Skeletal muscle satellite cell (primary cell): ENCODE measurements at regions not wholly inside any gene's neighbourhood (a gene's known extent, or its start where the extent isn't known, plus 50 kb on each side); places are given as distances from the start of the nearest gene placed in this dataset.

ENCODE experiments used
- H3K27me3 ChIP-seq: 2 replicates; pipeline ENCODE4 v1.7.0; 2013; ENCODE audit warnings: low read length; ENCODE audit not compliant: control insufficient read depth, insufficient read depth
- H3K36me3 ChIP-seq: 2 replicates; pipeline ENCODE4 v1.7.0; 2013; ENCODE audit warnings: mild to moderate bottlenecking, control low read depth, low read length; ENCODE audit not compliant: insufficient read depth
- H3K4me1 ChIP-seq: 2 replicates; pipeline ENCODE4 v1.7.0; 2013; ENCODE audit warnings: low read length; ENCODE audit not compliant: control insufficient read depth, insufficient read depth
- H3K4me2 ChIP-seq: 2 replicates; pipeline ENCODE4 v1.7.0; 2013; ENCODE audit warnings: mild to moderate bottlenecking, low read length
- H3K4me3 ChIP-seq: 2 replicates; pipeline ENCODE4 v1.7.0; 2013; ENCODE audit warnings: low read length
- H3K9ac ChIP-seq: 2 replicates; pipeline ENCODE4 v1.7.0; 2013; ENCODE audit warnings: mild to moderate bottlenecking, low read depth, low read length, moderate library complexity
- H3K9me3 ChIP-seq: replicated peaks from 2 replicates; pipeline ENCODE4 v1.7.0; 2013; ENCODE audit warnings: mild to moderate bottlenecking, control low read depth, low read length

DNA sequence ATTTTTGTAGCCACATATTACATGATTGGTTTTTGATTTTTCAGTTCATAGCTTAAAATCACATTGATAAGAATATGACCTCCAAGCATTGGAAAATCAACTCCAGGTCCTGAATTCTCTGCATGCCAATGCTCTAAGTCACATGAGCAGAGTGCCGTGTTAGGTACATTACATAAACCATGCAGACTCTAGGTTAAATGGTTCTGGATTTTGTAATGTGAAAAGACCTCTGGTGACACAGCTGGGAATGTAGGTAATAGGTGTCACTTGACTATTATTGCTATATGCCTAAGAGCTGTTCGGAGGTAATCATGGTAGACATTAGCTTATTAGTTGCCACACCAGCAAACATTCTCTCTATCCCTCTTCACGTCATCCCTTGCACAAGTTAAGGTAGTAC lies 231.1 kb upstream of the SALL1 start:
- Histone ChIP-seq H3K4me2 (no peak overlapping the region), H3K4me1 (no peaks in the 10 kb centered on the region), H3K9ac (no peak overlapping the region), H3K36me3 (no peaks in the 10 kb centered on the region), H3K27me3 (peaks cover 3% of the 10 kb centered on the region), H3K4me3 (no peak overlapping the region), H3K9me3 (no peaks in the 10 kb centered on the region)

DNA sequence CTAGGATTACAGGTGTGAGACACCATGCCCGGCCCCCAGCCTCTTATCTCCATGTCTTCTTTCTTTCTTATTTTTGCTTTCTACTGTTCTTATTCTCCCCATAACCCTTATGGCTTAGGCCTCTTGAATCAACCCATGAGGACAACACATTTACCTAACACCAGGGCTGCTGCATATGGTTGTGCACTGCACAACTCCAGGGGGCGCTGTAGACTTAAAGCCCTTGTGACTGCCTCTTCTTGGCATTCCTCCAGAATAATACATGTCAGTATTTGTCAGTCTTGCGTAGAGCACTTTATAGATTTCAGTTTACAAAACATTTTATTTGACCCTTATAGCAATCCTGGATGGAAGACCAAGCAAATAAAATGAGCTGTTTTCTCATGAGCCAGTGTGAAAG lies 225.0 kb upstream of the SALL1 start:
- Histone ChIP-seq H3K4me1 (no peaks in the 10 kb centered on the region), H3K36me3 (no peaks in the 10 kb centered on the region), H3K27me3 (peaks cover 3% of the 10 kb centered on the region), H3K9ac (no peak overlapping the region), H3K4me2 (no peak overlapping the region), H3K4me3 (no peak overlapping the region), H3K9me3 (no peaks in the 10 kb centered on the region)

DNA sequence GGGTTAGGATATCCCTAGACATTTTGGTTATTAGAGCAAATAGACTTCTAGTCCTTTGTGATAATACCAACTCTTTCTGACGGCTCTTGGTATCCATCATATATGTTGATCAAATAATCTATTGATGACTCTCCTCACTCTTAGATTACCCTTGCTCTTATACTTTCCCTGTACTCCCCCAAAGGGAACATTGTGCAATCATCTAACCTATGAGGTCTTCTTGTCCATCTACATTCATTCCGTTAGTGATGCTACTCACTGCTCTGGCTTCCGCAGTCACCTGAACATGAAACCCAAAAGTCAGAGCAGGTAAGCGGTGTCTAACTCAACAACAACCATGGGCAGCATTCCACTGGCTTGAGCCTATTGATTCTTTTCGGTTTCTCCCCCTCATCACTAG lies 223.7 kb upstream of the SALL1 start:
- Histone ChIP-seq H3K4me2 (no peak overlapping the region), H3K9ac (no peak overlapping the region), H3K4me1 (no peaks in the 10 kb centered on the region)

GRCh38 chr16:51374346-51374745 lies 223.3 kb upstream of the SALL1 start:
- no peak overlapping the region for H3K9ac ChIP-seq
- no peaks in the 10 kb centered on the region for H3K4me1 ChIP-seq
- H3K4me3 ChIP-seq: no peak overlapping the region
- peaks cover 3% of the 10 kb centered on the region for H3K27me3 ChIP-seq
- H3K4me2 ChIP-seq: no peak overlapping the region
- no peaks in the 10 kb centered on the region for H3K36me3 ChIP-seq
- no peaks in the 10 kb centered on the region for H3K9me3 ChIP-seq

More for the DNA sequence above, 223.7 kb upstream of the SALL1 start:
- no peaks in the 10 kb centered on the region for H3K9me3 ChIP-seq
- H3K36me3 ChIP-seq: no peaks in the 10 kb centered on the region
- peaks cover 3% of the 10 kb centered on the region for H3K27me3 ChIP-seq
- no peak overlapping the region for H3K4me3 ChIP-seq

- Histone ChIP-seq H3K4me2 (no peak overlapping the region), H3K36me3 (no peaks in the 10 kb centered on the region), H3K4me1 (no peaks in the 10 kb centered on the region), H3K9me3 (no peaks in the 10 kb centered on the region), H3K9ac (no peak overlapping the region), H3K4me3 (no peak overlapping the region), H3K27me3 (no peaks in the 10 kb centered on the region)
Observed at GRCh38 chr16:51365715-51366114, 214.6 kb upstream of the SALL1 start.

- H3K9me3 ChIP-seq: no peaks in the 10 kb centered on the region
- no peaks in the 10 kb centered on the region for H3K27me3 ChIP-seq
- no peak overlapping the region for H3K4me2 ChIP-seq
- H3K4me1 ChIP-seq: no peaks in the 10 kb centered on the region
- H3K4me3 ChIP-seq: no peak overlapping the region
- no peak overlapping the region for H3K9ac ChIP-seq
- no peaks in the 10 kb centered on the region for H3K36me3 ChIP-seq
Observed at GRCh38 chr16:51359141-51359955, 208.3 kb upstream of the SALL1 start.

DNA sequence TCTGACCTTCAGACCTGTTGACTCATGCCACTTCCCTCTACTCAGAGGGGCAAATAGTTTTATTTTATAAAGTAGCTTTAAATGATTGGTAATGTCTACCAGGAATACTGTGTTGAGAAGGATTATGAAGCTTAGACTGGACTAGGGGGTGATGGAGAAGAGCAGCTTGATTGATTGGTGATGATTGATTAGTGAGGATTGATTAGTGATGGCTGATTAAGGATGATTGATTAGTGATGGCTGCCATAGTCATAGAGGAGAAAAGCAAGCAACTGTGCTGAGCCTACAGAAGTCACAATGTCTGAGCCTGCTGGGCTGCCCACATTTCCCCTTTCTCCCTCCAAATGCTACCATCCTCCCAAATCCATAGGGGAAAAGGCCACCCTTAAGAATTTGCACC lies 206.8 kb upstream of the SALL1 start:
- no peaks in the 10 kb centered on the region for H3K27me3 ChIP-seq
- no peak overlapping the region for H3K4me3 ChIP-seq
- H3K9me3 ChIP-seq: no peaks in the 10 kb centered on the region
- H3K4me1 ChIP-seq: no peaks in the 10 kb centered on the region
- no peak overlapping the region for H3K4me2 ChIP-seq
- no peak overlapping the region for H3K9ac ChIP-seq
- no peaks in the 10 kb centered on the region for H3K36me3 ChIP-seq

GRCh38 chr16:51355875-51356274 lies 204.8 kb upstream of the SALL1 start:
- no peaks in the 10 kb centered on the region for H3K4me1 ChIP-seq
- H3K27me3 ChIP-seq: no peaks in the 10 kb centered on the region
- H3K4me2 ChIP-seq: no peak overlapping the region
- H3K36me3 ChIP-seq: no peaks in the 10 kb centered on the region
- no peak overlapping the region for H3K9ac ChIP-seq
- no peaks in the 10 kb centered on the region for H3K9me3 ChIP-seq
- no peak overlapping the region for H3K4me3 ChIP-seq

DNA sequence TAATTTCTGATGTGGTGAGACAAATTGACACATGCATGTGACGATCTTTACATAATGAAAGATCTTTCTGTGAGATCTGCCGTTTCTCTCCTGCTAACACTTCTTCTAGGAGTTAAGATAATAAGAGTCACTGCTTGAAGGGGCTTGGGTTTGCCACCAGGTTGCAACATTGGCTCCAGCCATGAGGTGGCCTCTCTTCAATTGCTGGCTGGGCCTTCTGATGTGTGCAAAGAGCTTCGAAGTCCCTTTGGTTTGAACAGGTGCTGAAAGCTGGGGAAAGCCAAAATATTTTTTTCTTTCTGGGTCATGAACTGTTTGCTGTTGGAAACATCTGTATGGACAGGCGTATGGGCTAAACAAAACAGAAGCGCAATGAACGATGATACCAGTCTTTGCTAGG lies 204.1 kb upstream of the SALL1 start:
- no peaks in the 10 kb centered on the region for H3K36me3 ChIP-seq
- H3K4me1 ChIP-seq: no peaks in the 10 kb centered on the region
- no peaks in the 10 kb centered on the region for H3K9me3 ChIP-seq
- no peak overlapping the region for H3K4me2 ChIP-seq
- no peak overlapping the region for H3K9ac ChIP-seq
- H3K4me3 ChIP-seq: no peak overlapping the region
- no peaks in the 10 kb centered on the region for H3K27me3 ChIP-seq

DNA sequence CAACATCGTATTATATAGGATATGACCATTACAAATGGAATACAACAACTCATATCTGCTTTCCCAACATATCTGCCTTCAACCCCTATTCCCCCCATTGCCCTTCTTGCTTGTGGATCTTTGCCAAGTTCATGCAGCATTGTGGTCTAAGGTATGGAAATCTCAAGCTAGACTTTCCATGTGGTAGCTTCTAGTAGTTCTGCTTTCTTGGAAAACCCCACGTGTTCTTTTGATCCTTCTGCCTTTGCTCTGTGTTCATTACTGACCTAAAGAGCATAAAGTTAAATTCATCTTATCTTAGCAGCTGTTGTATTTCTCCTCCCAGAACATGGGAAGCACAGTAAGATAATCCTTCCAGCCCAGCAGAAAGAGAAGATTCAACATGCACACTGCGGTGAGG lies 202.0 kb upstream of the SALL1 start:
- H3K27me3 ChIP-seq: no peaks in the 10 kb centered on the region

DNA sequence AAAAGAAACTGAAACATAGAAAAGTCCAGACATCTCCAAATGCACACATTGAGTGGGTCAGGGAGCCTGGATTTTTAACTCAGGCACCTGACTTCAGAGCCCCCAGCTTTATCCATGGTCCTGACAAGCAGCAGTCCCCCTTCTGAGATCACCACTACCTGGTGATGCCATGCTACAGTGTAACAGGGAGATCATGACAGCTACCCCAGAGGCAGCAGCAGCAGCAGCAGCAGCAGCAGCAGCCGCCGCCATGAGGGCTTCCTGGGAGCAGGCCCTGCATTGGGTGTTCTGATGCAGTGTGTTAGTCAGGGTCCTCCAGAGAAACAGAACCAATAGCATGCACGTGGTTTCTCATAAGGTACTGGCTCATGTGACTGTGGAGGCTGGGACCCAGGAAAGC lies 198.6 kb upstream of the SALL1 start:
- no peak overlapping the region for H3K4me2 ChIP-seq
- no peaks in the 10 kb centered on the region for H3K27me3 ChIP-seq
- H3K36me3 ChIP-seq: no peaks in the 10 kb centered on the region
- no peak overlapping the region for H3K9ac ChIP-seq
- no peaks in the 10 kb centered on the region for H3K4me1 ChIP-seq
- H3K9me3 ChIP-seq: no peaks in the 10 kb centered on the region
- H3K4me3 ChIP-seq: no peak overlapping the region

More for the DNA sequence above, 202.0 kb upstream of the SALL1 start:
- Histone ChIP-seq H3K4me3 (no peak overlapping the region), H3K9ac (no peak overlapping the region), H3K4me1 (no peaks in the 10 kb centered on the region), H3K36me3 (no peaks in the 10 kb centered on the region), H3K9me3 (no peaks in the 10 kb centered on the region), H3K4me2 (no peak overlapping the region)

DNA sequence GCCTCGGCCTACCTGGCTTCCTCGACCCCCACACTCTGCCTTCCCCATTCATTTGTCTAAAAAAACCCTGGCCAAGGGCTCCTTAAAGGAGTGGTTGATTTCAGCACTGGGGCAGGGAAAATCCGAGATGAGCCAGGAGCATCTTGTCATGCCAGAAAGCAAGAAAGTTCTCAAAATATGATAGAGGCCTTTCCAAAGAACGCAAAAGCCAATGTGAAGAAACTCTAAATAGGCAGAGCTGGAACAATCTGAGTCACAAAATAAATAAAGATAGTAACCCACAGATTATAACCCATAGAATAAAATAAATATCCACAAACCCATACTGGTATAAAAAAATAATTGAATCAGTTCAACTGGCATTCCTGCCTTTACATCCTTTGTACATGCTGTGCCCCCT lies 192.3 kb upstream of the SALL1 start:
- no peak overlapping the region for H3K4me2 ChIP-seq
- no peaks in the 10 kb centered on the region for H3K36me3 ChIP-seq
- H3K9me3 ChIP-seq: peaks cover 6% of the 10 kb centered on the region
- peaks cover 5% of the 10 kb centered on the region for H3K4me1 ChIP-seq
- no peaks in the 10 kb centered on the region for H3K27me3 ChIP-seq
- H3K4me3 ChIP-seq: no peak overlapping the region
- no peak overlapping the region for H3K9ac ChIP-seq
